GM20431 (cell line): ENCODE measurements at regions not wholly inside any gene's neighbourhood (a gene's known extent, or its start where the extent isn't known, plus 50 kb on each side); places are given as distances from the start of the nearest gene placed in this dataset.

Experiments used
- in situ Hi-C: fragments of 300-500 bp; cut with MseI, MboI; formaldehyde crosslinking; loops from one replicate; pipeline ENCODE4 v1.15.0; 2020; ENCODE audit warnings: low sequenced_read_pairs; ENCODE audit not compliant: unreplicated experiment

DNA sequence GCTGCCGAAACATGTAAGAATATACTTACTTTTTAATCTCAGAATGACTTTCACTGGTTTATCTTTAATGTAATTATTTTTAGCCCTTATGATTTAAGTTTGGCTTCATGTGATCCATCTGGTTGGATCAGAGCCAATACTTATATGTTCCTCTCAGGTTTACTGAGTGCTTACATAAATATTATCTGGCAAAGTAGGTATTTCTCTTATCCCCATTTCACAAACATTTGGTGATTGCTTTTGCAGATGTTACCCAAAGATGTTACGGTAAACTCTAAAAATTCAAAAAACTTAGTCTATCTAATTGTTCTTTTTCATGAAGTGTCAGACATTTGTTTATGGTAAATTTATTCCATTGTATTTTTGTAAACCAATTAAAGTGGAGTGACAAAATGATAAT, 115.0 kb upstream of the TLL1 start:
- in situ Hi-C loops = no loop called here

DNA sequence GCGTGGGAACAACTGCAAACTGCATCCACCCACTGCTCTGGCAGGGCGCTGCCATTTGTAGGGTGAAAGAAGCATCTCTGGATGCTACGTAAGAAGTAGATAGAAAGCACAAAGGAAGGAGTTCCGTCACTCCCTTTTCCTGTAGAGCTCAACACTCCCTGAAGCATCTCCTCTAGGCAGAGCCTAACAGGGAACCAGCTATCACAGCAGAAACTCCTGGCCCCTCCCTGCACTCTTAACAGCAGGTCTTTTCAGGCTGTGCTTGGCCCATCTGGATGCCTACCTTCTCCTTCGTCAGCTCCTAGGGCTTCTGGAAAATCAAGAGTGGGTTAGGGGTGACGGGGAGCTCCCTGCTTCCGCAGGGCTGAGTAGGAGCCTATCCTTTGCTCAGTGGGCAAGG, 112.9 kb upstream of the TLL1 start:
- in situ Hi-C loops = no loop called here

DNA sequence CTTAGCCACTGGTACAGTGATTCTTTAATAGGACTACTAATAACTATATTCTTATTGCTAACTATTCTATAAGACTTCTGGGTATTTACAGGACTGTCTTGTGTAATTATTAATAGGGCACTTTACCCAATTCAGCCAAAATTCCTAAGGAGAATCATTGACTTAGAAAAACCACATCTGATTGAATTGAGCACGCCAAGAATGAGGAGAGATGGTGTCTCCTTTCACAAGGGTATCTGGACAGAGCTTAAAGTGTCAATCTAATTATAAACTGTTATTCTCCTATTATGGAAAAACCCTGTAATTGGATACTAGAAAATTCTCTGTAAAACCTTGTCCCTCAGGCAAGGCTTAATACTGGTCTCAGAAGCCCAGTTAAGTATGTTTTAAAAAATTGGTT, 111.1 kb upstream of the TLL1 start:
- in situ Hi-C loops = no loop called here

DNA sequence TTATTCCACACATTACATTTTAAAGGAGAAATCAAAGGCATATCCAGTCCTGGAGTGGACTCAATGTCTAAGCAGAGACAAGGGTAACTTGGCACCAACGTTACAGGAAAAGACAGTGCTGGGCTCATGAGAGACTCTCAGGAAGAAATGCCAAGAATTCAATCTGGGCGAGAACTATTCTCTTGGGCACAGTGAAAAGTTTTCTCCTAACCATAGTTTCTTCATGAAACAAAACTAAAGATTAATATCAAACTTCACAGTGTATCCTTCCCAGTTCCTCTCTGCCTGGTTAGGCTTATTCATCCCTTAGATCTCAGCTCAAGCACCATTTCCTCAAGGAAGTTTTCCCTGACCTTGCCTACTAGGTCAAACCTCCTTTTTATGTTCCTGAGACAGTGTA, 109.4 kb upstream of the TLL1 start:
- in situ Hi-C loops = no loop called here

DNA sequence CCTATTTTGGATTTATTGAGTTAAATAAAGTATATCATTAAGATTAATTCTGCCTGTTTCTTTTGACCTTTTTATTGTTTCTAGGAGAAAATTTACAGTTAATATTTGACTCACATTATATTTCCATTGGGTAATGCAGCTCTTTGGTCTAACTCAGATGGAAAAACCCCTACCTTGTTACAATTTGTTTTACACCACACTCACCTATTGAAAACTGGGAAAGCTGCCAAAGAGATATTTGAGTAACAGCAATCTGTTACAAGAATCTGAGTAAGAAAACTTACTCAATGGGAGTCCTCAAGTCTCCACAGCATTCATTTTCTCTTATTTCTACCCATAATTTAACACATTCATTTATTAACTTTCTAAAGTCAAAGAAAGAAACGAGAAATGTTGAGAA, 108.0 kb upstream of the TLL1 start:
- in situ Hi-C loops = no loop called here

DNA sequence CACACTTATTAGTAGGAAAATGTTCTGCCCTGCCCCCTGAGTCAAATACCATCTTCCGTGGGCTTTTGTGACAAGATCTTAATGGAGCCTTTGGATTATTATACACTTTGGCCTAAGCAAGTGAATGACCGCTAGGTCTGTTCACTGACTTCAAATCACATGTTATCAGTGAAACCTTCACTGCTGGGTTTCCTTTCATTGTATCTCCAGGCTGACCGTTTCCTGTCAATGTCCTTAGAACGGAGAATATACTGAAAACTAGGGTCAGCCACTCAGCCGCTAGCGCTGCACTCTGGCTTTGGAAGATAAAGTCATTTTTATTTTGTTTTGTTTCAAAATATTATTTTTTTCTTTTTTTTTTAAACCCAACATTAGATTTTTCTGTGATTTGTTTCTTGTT, 107.0 kb upstream of the TLL1 start:
- in situ Hi-C loops = no loop called here

DNA sequence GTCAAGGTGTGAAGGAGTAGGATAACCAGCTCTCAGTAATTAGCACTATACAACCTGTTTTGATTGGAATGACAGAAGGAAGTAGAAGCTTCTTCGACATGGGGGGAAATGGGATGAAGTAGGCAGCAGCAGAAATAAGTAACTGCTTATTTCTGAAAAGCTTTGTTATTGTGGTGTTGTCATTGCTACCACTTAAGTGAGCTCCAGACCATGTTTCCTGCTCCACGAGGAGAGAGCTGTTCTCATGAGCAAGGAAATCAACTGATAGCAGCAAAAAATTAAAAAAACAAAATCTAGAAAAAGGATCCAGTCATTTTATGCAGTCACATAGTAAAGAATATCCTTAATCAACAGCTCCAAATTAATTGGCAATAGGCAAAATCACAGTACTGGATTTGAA, 106.1 kb upstream of the TLL1 start:
- in situ Hi-C loops = no loop called here

DNA sequence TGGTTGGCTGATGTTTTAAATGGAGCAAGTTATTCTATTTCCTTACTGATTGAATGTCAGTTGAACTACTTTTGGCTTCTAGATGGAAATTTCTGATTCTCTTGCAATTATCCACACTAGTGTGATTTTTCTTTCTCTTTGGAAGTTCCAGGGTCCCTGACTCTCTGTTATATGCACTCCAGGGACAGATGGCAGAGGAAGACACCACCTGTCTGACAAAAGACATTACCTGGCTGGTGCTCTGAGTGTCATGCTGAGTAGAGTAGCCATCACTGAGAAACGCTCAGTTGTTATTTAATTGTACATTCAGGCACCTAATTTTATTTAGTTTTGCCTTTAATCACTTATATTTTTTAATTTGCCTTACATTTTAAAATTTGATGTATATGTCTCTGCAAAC, 105.4 kb upstream of the TLL1 start:
- in situ Hi-C loops = no loop called here

DNA sequence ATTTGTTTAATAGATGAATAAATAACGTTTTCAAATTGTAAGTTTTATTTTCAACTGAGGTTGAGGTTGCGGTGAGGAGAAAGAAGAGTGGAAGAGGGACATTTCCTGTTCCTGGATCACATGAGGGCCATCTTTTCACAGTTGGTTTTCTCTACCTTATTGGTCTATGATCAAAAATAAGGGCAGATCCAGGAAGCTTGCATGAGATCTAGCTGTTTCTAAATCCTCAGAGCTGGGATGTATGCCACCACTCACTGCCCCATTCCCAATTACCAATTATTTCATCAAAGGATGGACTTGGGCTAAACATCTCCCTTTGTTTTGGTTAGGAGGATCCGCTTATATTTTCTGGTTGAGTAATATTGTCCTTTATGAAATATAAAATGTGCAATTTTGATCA, 104.8 kb upstream of the TLL1 start:
- in situ Hi-C loops = no loop called here

DNA sequence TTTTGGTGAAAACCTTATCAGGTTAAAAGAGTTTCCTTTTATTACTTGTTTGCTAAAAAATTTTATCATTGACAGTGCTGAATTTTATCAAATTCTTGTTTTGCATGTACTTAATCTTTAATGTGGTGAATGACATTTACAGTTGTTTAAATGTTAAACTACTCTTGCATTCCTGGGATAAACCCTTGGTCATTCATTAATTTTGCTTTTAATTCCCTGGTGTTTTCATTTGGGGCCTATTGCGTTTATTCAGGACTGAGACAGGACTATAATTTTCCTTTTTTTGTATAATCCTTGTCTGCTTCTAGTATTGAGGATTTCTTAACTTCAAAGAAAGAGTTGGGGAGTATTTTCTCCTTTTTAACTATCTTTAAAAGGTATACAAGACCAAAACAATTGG, 98.7 kb upstream of the TLL1 start:
- in situ Hi-C loops = no loop called here

DNA sequence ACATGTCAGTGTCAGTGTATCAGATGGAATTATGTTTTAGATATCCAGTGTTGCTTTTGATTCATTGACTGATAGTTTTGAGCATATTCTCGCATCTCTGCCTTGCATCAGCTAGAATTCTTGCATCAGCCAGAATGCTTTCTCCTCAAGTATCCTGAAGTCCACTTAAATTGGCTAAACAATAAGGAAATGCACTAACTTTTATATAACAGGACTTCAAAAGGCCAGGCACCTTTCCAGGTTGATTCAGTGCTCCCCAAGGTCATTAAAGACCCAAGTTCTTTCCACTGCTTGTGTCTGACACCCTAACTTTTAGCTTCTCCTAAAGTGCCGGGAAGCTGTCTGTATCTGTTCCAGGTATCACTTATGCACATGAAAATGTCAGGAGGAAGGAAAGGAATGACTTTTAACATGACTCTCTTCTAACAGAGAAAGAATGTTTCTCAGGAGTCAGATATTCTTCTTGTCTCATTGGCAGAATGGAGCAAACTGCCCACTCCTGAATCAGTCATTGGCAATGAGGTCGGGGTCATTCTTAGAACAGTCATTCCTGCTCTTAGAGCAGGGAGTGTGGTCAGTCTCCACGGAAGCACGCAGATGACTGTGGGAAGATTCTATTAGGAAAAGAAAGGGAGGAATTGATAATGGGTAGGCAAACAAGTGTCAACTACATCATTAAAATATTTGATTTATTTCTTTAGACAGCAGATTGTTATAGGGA, 92.9 kb upstream of the TLL1 start:
- in situ Hi-C loops = no loop called here

DNA sequence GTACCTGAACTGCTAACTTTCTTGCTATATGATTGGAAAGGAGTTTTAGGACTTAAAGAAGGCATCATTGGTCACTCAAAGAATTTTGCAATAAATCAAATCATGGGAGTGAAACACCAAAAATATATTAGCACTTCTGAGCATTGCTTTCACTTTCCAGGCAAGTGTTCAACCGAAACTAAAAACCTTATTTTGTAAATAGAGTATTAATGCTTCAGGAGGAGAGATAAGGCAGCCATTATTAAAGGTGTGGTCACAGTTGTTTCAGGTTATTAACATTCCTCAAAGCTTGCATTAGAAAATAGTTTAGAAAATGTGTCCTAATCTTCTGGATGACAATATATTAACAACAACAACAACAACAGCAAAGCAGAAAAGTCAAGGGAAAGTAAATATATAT, 92.3 kb upstream of the TLL1 start:
- in situ Hi-C loops = no loop called here

DNA sequence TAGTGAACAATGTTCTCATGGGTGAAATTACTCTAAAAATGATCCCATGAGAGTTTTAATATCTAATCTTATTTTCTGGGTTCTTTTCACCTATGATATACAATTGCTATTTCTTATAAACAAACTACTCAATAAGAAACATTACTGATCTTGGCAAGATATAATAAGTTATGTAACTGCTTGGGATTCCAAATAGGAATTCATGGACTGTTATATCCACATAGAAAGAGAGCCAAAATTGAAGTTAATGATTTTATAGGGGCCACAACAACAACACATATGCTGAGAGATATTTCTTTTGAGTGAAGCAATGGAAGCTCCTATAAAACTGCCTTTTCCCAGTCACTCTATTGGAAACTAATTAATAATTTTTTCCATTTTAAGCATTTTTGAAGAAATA, 90.4 kb upstream of the TLL1 start:
- in situ Hi-C loops = no loop called here

DNA sequence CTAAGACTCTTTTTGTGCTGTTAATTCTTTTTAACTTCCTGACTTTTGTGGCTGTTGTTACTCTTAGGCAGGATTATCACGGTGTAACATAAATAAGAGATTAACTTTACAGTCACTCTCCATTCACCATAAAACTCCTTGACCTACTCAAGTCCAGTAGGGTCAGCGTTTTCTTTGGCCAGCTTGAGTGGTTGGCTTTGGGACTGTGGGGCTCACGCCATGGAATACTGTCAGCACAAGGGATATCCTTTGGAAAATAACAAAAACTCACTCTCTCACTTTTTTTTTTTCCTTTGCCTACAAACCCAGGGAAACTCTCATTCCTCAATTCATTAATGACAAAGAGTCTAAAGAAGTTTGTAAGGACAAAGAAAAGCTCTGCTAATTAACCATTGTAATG, 89.4 kb upstream of the TLL1 start:
- in situ Hi-C loops = no loop called here

DNA sequence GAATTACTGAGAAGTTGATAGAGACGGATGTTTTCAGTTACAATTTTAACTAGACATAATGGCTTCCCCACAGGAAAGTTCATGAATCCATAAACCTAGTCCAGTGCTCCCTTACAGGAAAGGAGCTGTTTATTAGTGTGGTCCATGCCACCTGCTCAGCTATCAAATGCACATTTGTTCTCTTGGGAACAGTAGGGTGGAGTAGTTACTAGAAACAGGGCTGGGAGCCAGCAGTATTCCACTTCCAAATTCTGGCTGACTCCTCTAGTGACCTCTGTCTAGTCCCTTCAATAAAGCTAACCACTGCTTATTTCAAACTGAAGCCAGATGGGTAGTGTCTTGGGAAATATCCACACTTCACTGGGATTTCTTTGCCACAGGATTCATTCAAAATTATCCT, 88.4 kb upstream of the TLL1 start:
- in situ Hi-C loops = no loop called here

DNA sequence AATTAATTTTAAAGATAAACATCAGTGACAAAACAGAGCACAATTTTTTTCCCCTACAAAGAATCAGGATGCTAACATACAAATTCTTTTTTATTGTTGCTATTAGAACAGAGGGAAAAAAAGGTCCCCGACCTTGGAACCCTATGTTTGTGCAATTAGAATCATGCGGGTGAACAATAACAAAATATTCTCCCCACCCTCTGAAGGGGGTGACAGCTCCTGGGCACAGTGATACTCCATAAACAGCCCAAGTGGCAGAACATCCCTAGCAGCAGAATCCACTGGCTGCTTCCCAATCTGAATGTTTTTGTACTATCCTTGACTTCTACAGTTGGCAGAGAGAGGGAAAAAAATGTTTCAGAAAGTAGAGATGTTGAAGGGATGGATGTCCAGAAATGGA, 87.7 kb upstream of the TLL1 start:
- in situ Hi-C loops = no loop called here

DNA sequence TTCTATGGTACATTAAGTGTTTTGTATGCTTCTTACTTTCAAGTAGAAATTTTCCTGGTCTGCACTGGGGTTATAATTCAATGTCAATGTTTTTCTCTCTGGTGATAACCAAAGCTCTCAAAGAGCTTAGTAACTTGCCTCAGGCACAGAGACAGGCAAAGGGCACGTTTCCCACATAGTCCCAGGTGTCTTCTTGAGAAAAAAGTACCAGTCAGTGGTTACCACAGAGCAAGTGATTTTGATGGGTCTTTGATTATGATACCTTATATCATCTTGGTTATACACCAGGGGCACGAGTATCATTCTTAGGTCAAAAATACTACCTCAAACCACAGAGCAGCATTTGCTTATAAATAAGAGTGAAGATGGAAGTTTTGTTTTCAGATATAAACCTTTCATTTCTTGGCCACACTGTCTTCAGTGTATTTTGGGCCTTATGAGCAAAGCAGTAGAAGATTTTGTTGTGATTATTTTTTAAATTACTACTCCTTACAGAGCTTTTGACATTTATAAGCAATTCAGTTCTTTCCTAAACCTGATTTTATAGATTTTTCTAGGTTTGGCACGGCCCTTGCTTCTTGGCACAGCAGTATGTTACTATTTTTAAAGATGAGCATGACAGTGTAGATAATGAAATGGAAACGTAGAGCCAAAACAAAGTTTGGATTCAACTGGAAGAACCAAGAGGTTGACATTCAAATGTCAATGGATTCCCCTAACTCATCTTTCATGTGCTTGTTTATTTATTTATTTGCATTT, 85.3 kb upstream of the TLL1 start:
- in situ Hi-C loops = no loop called here

DNA sequence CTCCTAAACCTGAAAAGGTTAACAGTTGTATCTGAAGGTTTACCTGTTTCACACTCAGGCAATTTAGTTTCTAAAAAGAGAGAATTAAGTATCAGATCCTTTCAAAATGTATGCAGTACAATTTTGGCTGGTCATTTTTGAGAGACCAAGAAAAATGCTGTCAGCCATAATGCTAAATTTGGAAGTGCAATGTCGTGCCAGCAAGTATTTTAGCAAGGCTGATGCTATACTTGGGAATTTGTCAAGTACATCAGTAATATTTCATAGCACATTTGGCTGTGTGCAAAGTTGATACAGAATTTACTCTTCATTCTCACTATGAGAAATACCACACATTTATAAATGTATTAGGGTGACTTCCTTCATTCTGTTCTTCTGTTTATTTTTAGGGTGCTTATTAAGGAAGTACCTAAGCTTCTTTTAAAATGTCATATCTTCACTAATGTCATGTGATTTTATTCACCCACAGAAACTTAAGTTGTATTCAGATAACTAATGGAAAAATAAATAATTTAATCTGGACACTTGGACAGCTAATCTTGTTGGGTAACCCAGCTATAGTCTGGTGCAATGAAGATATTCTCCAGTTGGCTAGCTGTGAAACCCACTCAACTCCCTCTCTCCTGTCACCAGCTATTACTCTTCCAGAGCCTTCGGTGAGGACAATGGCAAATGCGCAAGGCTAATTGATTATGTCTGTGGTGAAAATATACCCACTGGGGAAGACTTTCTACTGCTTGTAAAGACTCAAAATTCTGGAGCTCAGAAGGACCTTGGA, 84.2 kb upstream of the TLL1 start:
- in situ Hi-C loops = no loop called here

DNA sequence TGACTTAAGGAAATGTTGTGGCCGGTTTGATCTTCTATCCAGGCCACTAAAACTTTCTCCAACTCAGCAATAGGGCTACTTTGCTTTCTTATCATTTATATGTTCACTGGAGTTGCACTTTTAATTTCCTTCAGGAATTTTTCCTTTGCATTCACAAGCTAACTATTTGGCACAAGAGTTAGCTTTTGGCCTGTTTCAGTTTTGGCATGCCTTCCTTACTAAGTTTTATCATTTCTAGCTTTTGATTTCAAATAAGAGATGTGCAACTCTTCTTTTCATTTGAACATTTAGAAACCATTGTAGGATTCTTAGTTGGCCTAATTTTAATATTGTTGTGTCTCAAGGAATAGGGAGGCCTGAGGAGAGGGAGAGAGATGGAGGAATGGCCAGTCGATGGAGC, 79.8 kb upstream of the TLL1 start:
- in situ Hi-C loops = no loop called here

DNA sequence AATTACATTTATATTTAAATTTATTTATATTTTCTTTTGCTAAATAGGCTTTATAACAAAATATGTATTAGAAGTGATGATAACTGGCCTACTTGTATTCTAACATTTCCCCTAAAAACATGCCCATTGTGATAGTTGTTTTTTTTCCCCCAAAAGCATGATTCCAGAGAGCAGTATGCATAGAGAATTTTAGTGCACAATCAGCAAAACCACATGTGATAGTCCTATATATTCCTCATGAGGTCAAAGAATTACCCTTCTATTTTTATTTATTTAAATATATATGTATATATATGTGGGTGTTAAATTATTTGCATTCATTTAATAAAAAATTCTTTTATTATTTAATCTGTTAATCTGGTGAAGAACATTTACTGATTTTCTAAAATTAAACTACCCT, 78.2 kb upstream of the TLL1 start:
- in situ Hi-C loops = no loop called here

DNA sequence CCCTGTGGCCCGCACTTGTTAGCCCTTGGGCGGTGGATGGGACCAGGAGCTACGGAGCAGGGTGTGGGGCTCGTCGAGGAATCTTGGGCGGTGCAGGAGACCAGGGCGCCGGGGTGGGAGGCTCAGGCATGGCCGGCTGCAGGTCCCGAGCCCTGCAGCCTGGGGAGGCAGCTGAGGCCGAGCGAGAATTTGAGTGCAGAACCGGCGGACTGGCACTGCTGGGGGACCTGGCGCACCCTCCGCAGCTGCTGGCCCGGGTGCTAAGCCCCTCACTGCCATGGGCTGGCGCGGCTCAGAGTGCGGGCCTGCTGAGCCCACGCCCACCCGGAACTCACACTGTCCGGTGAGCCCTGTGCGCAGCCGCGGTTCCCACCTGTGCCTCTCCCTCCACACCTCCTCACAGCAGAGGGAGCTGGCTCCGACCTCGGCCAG, 73.6 kb upstream of the TLL1 start:
- in situ Hi-C loops = no loop called here
